ENCODE measurements at regions not wholly inside any gene's neighbourhood (a gene's known extent, or its start where the extent isn't known, plus 50 kb on each side); places are given as distances from the start of the nearest gene placed in this dataset.
"Not testable (repeated sequence)": the region's sequence is repeated elsewhere in the genome, so short reads cannot be mapped to it uniquely, and the experiment has no call there.

GRCh38 chr2:87354102-87354501 is 332.5 kb upstream of the PLGLB1 start:
- TF ChIP-seq CTCF (IDR thresholded peaks at IDR 0.05 in 8 of 11, conservative IDR thresholded peaks at IDR 0.05 in 3 of 11); POLR2A (IDR thresholded peaks at IDR 0.05): not testable (repeated sequence)

All from spleen (tissue), 7 donors.